A549 (cell line): ENCODE measurements at regions not wholly inside any gene's neighbourhood (a gene's known extent, or its start where the extent isn't known, plus 50 kb on each side); places are given as distances from the start of the nearest gene placed in this dataset.

ENCODE experiments used
- ATAC-seq, 2 experiments: fragments of 200-7000 bp in 1 of 2; fragments of >200 bp in 1 of 2; cut with Nextera tagmentation in 1 of 2; cut with Tn5 transposase in 1 of 2; 3 replicates each; pipeline versions ENCODE4 v1.8.0 to v1.9.1; 2018 to 2020; ENCODE audit warnings: mild to moderate bottlenecking in 1 of 2, moderate library complexity in 1 of 2
- CTCF ChIA-PET: fragments of 300-600 bp; sonication (Branson Sonifier 250); formaldehyde crosslinking; extraction: SDS; loops from one replicate; lab custom pipeline; 2021; ENCODE audit warnings: antibody characterized with exemption, inconsistent platforms; lab: Yijun Ruan, JAX
- POLR2A ChIA-PET: fragments of 350-600 bp; formaldehyde crosslinking; extraction: SDS; loops from one replicate; lab custom pipeline; 2021; ENCODE audit warnings: antibody characterized with exemption, inconsistent platforms; lab: Yijun Ruan, JAX
- DNase-seq, 2 experiments: peaks; one replicate each; pipeline versions ENCODE4 v3.0.0 to v3.0.0-alpha.2; 2011 to 2016; ENCODE audit warnings: low read depth in 1 of 2, low spot score in 1 of 2
- FAIRE-seq: peaks from 2 replicates; lab custom pipeline; 2011; peaks lifted over from hg19 to GRCh38; lab: Jason Lieb, UNC
- H3K27ac ChIP-seq, 2 experiments: fragments of >200 bp; sonication (Bioruptor Twin); formaldehyde crosslinking; 3 replicates each; pipeline ENCODE4 v1.5.1; 2016 to 2017
- H3K4me1 ChIP-seq: fragments of >200 bp; sonication (Bioruptor Twin); formaldehyde crosslinking; 3 replicates; pipeline ENCODE4 v1.6.1; 2016
- H3K4me2 ChIP-seq: fragments of >200 bp; sonication (Bioruptor Twin); formaldehyde crosslinking; 3 replicates; pipeline ENCODE4 v1.6.1; 2016
- H3K4me3 ChIP-seq: fragments of >200 bp; sonication (Bioruptor Twin); formaldehyde crosslinking; 3 replicates; pipeline ENCODE4 v1.5.1; 2016
- H3K9me3 ChIP-seq: fragments of >200 bp; sonication (Bioruptor Twin); formaldehyde crosslinking; 3 replicates; pipeline ENCODE4 v1.6.1; 2016
- BCL3 ChIP-seq: fragments of >200 bp; sonication (Bioruptor Twin); formaldehyde crosslinking; IDR thresholded peaks from 3 replicates; pipeline ENCODE4 v1.6.1; 2016
- CTCF ChIP-seq: fragments of >200 bp; sonication (Bioruptor Twin); formaldehyde crosslinking; IDR thresholded peaks from 3 replicates; pipeline ENCODE4 v1.5.1; 2016
- EHMT2 ChIP-seq: fragments of 200-600 bp; sonication (generic); IDR thresholded peaks from 2 replicates; pipeline ENCODE4 v1.6.1; 2016; ENCODE audit warnings: antibody characterized with exemption, low read depth, mild to moderate bottlenecking, moderate library complexity
- FOSL2 ChIP-seq, 2 experiments: fragments of 450-650 bp in 1 of 2; fragments of >200 bp in 1 of 2; sonication (Bioruptor Twin) in 1 of 2; formaldehyde crosslinking; IDR thresholded peaks; 2 replicates each; pipeline versions ENCODE4 v1.5.0 to v1.6.1; 2016 to 2020; ENCODE audit warnings: mild to moderate bottlenecking in 1 of 2, moderate library complexity in 1 of 2
- FOXS1 ChIP-seq: fragments of 250-450 bp; sonication (Bioruptor Pico); IDR thresholded peaks from 2 replicates; pipeline ENCODE4 v1.5.0; 2020; ENCODE audit warnings: mild to moderate bottlenecking, moderate library complexity
- HDAC2 ChIP-seq: fragments of 200-600 bp; sonication (generic); IDR thresholded peaks from 2 replicates; pipeline ENCODE4 v1.6.1; 2016
- HES2 ChIP-seq: fragments of >200 bp; sonication (Bioruptor Twin); formaldehyde crosslinking; IDR thresholded peaks from 2 replicates; pipeline ENCODE4 v1.6.1; 2016
- HOXA7 ChIP-seq: fragments of 250-450 bp; sonication (Bioruptor Pico); IDR thresholded peaks from 2 replicates; pipeline ENCODE4 v1.5.0; 2020; ENCODE audit warnings: mild to moderate bottlenecking, moderate library complexity
- HOXB5 ChIP-seq: fragments of 250-450 bp; sonication (Bioruptor Pico); IDR thresholded peaks from 2 replicates; pipeline ENCODE4 v1.5.0; 2020; ENCODE audit warnings: mild to moderate bottlenecking, moderate library complexity
- KDM5A ChIP-seq: fragments of 200-600 bp; sonication (generic); IDR thresholded peaks from 2 replicates; pipeline ENCODE4 v1.6.1; 2016; ENCODE audit warnings: antibody characterized with exemption, mild to moderate bottlenecking
- POLR2AphosphoS2 ChIP-seq: conservative IDR thresholded peaks from 2 replicates; pipeline ENCODE4 v1.6.1; 2012; ENCODE audit warnings: low read length, improper control_type of control experiment, inconsistent platforms
- RARB ChIP-seq: fragments of 250-450 bp; sonication (Bioruptor Pico); IDR thresholded peaks from 2 replicates; pipeline ENCODE4 v1.8.0; 2021; ENCODE audit warnings: mild to moderate bottlenecking, moderate library complexity
- REST ChIP-seq: fragments of 200-600 bp; sonication (generic); IDR thresholded peaks from 2 replicates; pipeline ENCODE4 v1.6.1; 2016; ENCODE audit warnings: antibody characterized with exemption, mild to moderate bottlenecking, moderate library complexity
- RNF2 ChIP-seq: fragments of 200-600 bp; sonication (generic); IDR thresholded peaks from 2 replicates; pipeline ENCODE4 v1.6.1; 2016; ENCODE audit warnings: low read depth, mild to moderate bottlenecking, antibody characterized with exemption, moderate library complexity, borderline replicate concordance
- SREBF2 ChIP-seq: fragments of 450-650 bp; IDR thresholded peaks from 2 replicates; pipeline ENCODE4 v1.6.1; 2014; ENCODE audit warnings: mild to moderate bottlenecking, moderate library complexity
- TFCP2L1 ChIP-seq: fragments of 250-450 bp; sonication (Bioruptor Pico); IDR thresholded peaks from 2 replicates; pipeline ENCODE4 v1.5.0; 2021; ENCODE audit warnings: mild to moderate bottlenecking
- USF2 ChIP-seq: fragments of 450-650 bp; IDR thresholded peaks from 2 replicates; pipeline ENCODE4 v1.6.1; 2014; ENCODE audit warnings: antibody characterized with exemption
- ZC3H11A ChIP-seq: fragments of 450-650 bp; IDR thresholded peaks from 2 replicates; pipeline ENCODE4 v1.6.1; 2014; ENCODE audit warnings: antibody characterized with exemption, mild to moderate bottlenecking
- ZFP36 ChIP-seq: fragments of 450-650 bp; IDR thresholded peaks from 2 replicates; pipeline ENCODE4 v1.6.1; 2014; ENCODE audit warnings: borderline replicate concordance; ENCODE audit not compliant: partially characterized antibody
- WGBS: methylation state at CpG from one replicate; pipeline ENCODE4 v1.1.6; 2017; ENCODE audit errors: missing lambda C conversion rate; 5-methylcytosine and 5-hydroxymethylcytosine counted together

GRCh38 chr12:25415004-25415403 is 138.1 kb downstream of the LMNTD1 start:
- 80% methylated on average over 5 of the region's 5 CpGs for WGBS
- TF ChIP-seq CTCF (no peak), HOXA7 (CRISPR knock-in tag) (no peak), FOSL2 (IDR thresholded peaks at IDR 0.05) (no peak), FOSL2 (CRISPR knock-in tag; IDR thresholded peaks at IDR 0.05) (no peak), ZC3H11A (no peak), TFCP2L1 (CRISPR knock-in tag) (no peak), KDM5A (no peak), RARB (CRISPR knock-in tag) (no peak), ZFP36 (no peak), BCL3 (no peak), EHMT2 (no peak), RNF2 (no peak), POLR2AphosphoS2 (no peak), USF2 (no peak), SREBF2 (no peak)
- no peak overlapping the region for H3K27ac ChIP-seq
- H3K4me1 ChIP-seq = no peaks in the 10 kb centered on the region
- no peak overlapping the region for H3K4me2 ChIP-seq
- ChIA-PET POLR2A (no interaction called here), CTCF (interaction anchor here (1.6 kb wide), 1 partner anchor 21 kb away, joined by 3 read pairs; no protein-coding TSS in a partner anchor)
- ATAC-seq = no peak
- no peak for DNase-seq
- no peak overlapping the region for H3K4me3 ChIP-seq
- H3K9me3 ChIP-seq = no peaks in the 10 kb centered on the region
- no peak for FAIRE-seq

GRCh38 chr12:25412735-25413134 is 140.3 kb downstream of the LMNTD1 start:
- WGBS = 41% methylated on average over 3 of the region's 3 CpGs
- TF ChIP-seq REST = no peak
- no peak for TF ChIP-seq FOXS1 (CRISPR knock-in tag)
- TF ChIP-seq RNF2 = no peak
- TF ChIP-seq HES2 = no peak
- TF ChIP-seq HDAC2 = no peak
- no peak for TF ChIP-seq HOXB5
- no peak for TF ChIP-seq TFCP2L1 (CRISPR knock-in tag)
- no peak for TF ChIP-seq RARB (CRISPR knock-in tag)
- ATAC-seq (no peak), FAIRE-seq (no peak), DNase-seq (no peak)
- ChIA-PET POLR2A (no interaction called here), CTCF (interaction anchor here (1.1 to 1.3 kb wide), 4 partner anchors 15 to 617 kb away, joined by 3 to 4 read pairs (median 3); no protein-coding TSS in a partner anchor)
- H3K27ac ChIP-seq = no peak overlapping the region
- no peak overlapping the region for H3K4me2 ChIP-seq
- no peak overlapping the region for H3K4me3 ChIP-seq
- H3K4me1 ChIP-seq = no peaks in the 10 kb centered on the region
- H3K9me3 ChIP-seq = no peaks in the 10 kb centered on the region
